ENCODE measurements at regions not wholly inside any gene's neighbourhood (a gene's known extent, or its start where the extent isn't known, plus 50 kb on each side); places are given as distances from the start of the nearest gene placed in this dataset.

GRCh38 chr2:196444442-196444841, 195.1 kb upstream of the CCDC150 start:
- H3K4me3 Mint-ChIP-seq (ENCODE audit: unreplicated experiment): no peak overlapping the region
- H3K27ac Mint-ChIP-seq (ENCODE audit: unreplicated experiment): no peak overlapping the region
- no peaks in the 10 kb centered on the region for H3K36me3 Mint-ChIP-seq (ENCODE audit: unreplicated experiment)
- TF ChIP-seq CTCF (IDR thresholded peaks at IDR 0.05): no peak
- peaks cover 4% of the 10 kb centered on the region for H3K4me1 Mint-ChIP-seq (ENCODE audit: unreplicated experiment)
- no peaks in the 10 kb centered on the region for H3K9me3 Mint-ChIP-seq (ENCODE audit: unreplicated experiment)
- no peak for DNase-seq (ENCODE audit: extremely low spot score, unreplicated experiment)
- H3K27me3 Mint-ChIP-seq (ENCODE audit: unreplicated experiment): no peaks in the 10 kb centered on the region

- no peak overlapping the region for H3K4me3 Mint-ChIP-seq (ENCODE audit: unreplicated experiment)
- no peaks in the 10 kb centered on the region for H3K9me3 Mint-ChIP-seq (ENCODE audit: unreplicated experiment)
- TF ChIP-seq CTCF (IDR thresholded peaks at IDR 0.05): no peak
- no peaks in the 10 kb centered on the region for H3K36me3 Mint-ChIP-seq (ENCODE audit: unreplicated experiment)
- no peak overlapping the region for H3K27ac Mint-ChIP-seq (ENCODE audit: unreplicated experiment)
- no peaks in the 10 kb centered on the region for H3K27me3 Mint-ChIP-seq (ENCODE audit: unreplicated experiment)
- no peaks in the 10 kb centered on the region for H3K4me1 Mint-ChIP-seq (ENCODE audit: unreplicated experiment)
- no peak for DNase-seq (ENCODE audit: extremely low spot score, unreplicated experiment)
These were observed 193.5 kb upstream of the CCDC150 start for GRCh38 chr2:196445991-196446390.

GRCh38 chr2:196448407-196449079, 191.0 kb upstream of the CCDC150 start:
- no peaks in the 10 kb centered on the region for H3K9me3 Mint-ChIP-seq (ENCODE audit: unreplicated experiment)
- H3K4me1 Mint-ChIP-seq (ENCODE audit: unreplicated experiment): peaks cover 3% of the 10 kb centered on the region
- no peaks in the 10 kb centered on the region for H3K36me3 Mint-ChIP-seq (ENCODE audit: unreplicated experiment)
- no peaks in the 10 kb centered on the region for H3K27me3 Mint-ChIP-seq (ENCODE audit: unreplicated experiment)
- no peak overlapping the region for H3K27ac Mint-ChIP-seq (ENCODE audit: unreplicated experiment)
- no peak for DNase-seq (ENCODE audit: extremely low spot score, unreplicated experiment)
- H3K4me3 Mint-ChIP-seq (ENCODE audit: unreplicated experiment): no peak overlapping the region
- no peak for TF ChIP-seq CTCF (IDR thresholded peaks at IDR 0.05)

GRCh38 chr2:196449083-196449482, 190.4 kb upstream of the CCDC150 start:
- Mint-ChIP-seq H3K4me3 (ENCODE audit: unreplicated experiment) (no peak overlapping the region), H3K27ac (ENCODE audit: unreplicated experiment) (no peak overlapping the region), H3K36me3 (ENCODE audit: unreplicated experiment) (peaks cover 1% of the 10 kb centered on the region), H3K9me3 (ENCODE audit: unreplicated experiment) (no peaks in the 10 kb centered on the region), H3K27me3 (ENCODE audit: unreplicated experiment) (no peaks in the 10 kb centered on the region), H3K4me1 (ENCODE audit: unreplicated experiment) (peaks cover 5% of the 10 kb centered on the region)
- DNase-seq (ENCODE audit: extremely low spot score, unreplicated experiment): no peak
- TF ChIP-seq CTCF (IDR thresholded peaks at IDR 0.05): no peak

- H3K4me3 Mint-ChIP-seq (ENCODE audit: unreplicated experiment): no peak overlapping the region
- H3K9me3 Mint-ChIP-seq (ENCODE audit: unreplicated experiment): no peaks in the 10 kb centered on the region
- H3K27me3 Mint-ChIP-seq (ENCODE audit: unreplicated experiment): no peaks in the 10 kb centered on the region
- H3K36me3 Mint-ChIP-seq (ENCODE audit: unreplicated experiment): peaks cover 1% of the 10 kb centered on the region
- H3K4me1 Mint-ChIP-seq (ENCODE audit: unreplicated experiment): peaks cover 5% of the 10 kb centered on the region
- no peak for TF ChIP-seq CTCF (IDR thresholded peaks at IDR 0.05)
- DNase-seq (ENCODE audit: extremely low spot score, unreplicated experiment): no peak
- no peak overlapping the region for H3K27ac Mint-ChIP-seq (ENCODE audit: unreplicated experiment)
These were observed 186.8 kb upstream of the CCDC150 start for GRCh38 chr2:196452758-196453157.
